ENCODE measurements at regions not wholly inside any gene's neighbourhood (a gene's known extent, or its start where the extent isn't known, plus 50 kb on each side); places are given as distances from the start of the nearest gene placed in this dataset.
A peak's percentile ranks its signal among the peaks of the same experiment; 100 is the strongest.
"Not testable (repeated sequence)": the region's sequence is repeated elsewhere in the genome, so short reads cannot be mapped to it uniquely, and the experiment has no call there.

GRCh38 chr16:76612497-76612896 lies 335.3 kb downstream of the CNTNAP4 start:
- DNase-seq = no peak

GRCh38 chr16:76614269-76614668 lies 337.1 kb downstream of the CNTNAP4 start:
- DNase-seq = no peak

GRCh38 chr16:76622876-76623275 lies 345.7 kb downstream of the CNTNAP4 start:
- no peak for DNase-seq

GRCh38 chr16:76634847-76635697 lies 357.9 kb downstream of the CNTNAP4 start:
- DNase-seq = no peak

- DNase-seq = no peak
These were observed 362.6 kb downstream of the CNTNAP4 start for GRCh38 chr16:76639685-76640289.

GRCh38 chr16:76650582-76650981 lies 373.4 kb downstream of the CNTNAP4 start:
- DNase-seq = no peak

GRCh38 chr16:76653390-76654026 lies 376.3 kb downstream of the CNTNAP4 start:
- DNase-seq = peak; percentile 49

GRCh38 chr16:76654088-76654820 lies 377.1 kb downstream of the CNTNAP4 start:
- no peak for DNase-seq

GRCh38 chr16:76656994-76657393 lies 379.8 kb downstream of the CNTNAP4 start:
- no peak for DNase-seq

- no peak for DNase-seq
These were observed 384.6 kb downstream of the CNTNAP4 start for GRCh38 chr16:76661691-76662235.

- no peak for DNase-seq
These were observed 388.5 kb downstream of the CNTNAP4 start for GRCh38 chr16:76665571-76666275.

GRCh38 chr16:76668207-76668725 lies 391.1 kb downstream of the CNTNAP4 start:
- no peak for DNase-seq

GRCh38 chr16:76669288-76669687 lies 392.1 kb downstream of the CNTNAP4 start:
- no peak for DNase-seq

GRCh38 chr16:76670125-76670857 lies 393.1 kb downstream of the CNTNAP4 start:
- no peak for DNase-seq

- no peak for DNase-seq
These were observed 399.2 kb downstream of the CNTNAP4 start for GRCh38 chr16:76676356-76676755.

GRCh38 chr16:76681296-76681695 lies 404.1 kb downstream of the CNTNAP4 start:
- DNase-seq = no peak

GRCh38 chr16:76683051-76683450 lies 405.9 kb downstream of the CNTNAP4 start:
- DNase-seq = no peak

GRCh38 chr16:76696876-76697275 lies 419.7 kb downstream of the CNTNAP4 start:
- no peak for DNase-seq

GRCh38 chr16:76705892-76706291 lies 428.7 kb downstream of the CNTNAP4 start:
- DNase-seq = no peak

- no peak for DNase-seq
These were observed 436.0 kb downstream of the CNTNAP4 start for GRCh38 chr16:76713191-76713590.

- not testable (repeated sequence) for DNase-seq
These were observed 439.1 kb downstream of the CNTNAP4 start for GRCh38 chr16:76716251-76716650.

Measured in activated CD4-positive, alpha-beta T cell treated with anti-CD3 and anti-CD28 coated beads, Interleukin-2, Interleukin-6, amounts not matched to agents 100 ng/mL and 50 ng/mL, durations not matched to agents 16 hours and 8 hours (primary cell).